Endothelial cell of umbilical vein (primary cell): ENCODE measurements at regions not wholly inside any gene's neighbourhood (a gene's known extent, or its start where the extent isn't known, plus 50 kb on each side); places are given as distances from the start of the nearest gene placed in this dataset.
"Not testable (repeated sequence)": the region's sequence is repeated elsewhere in the genome, so short reads cannot be mapped to it uniquely, and the experiment has no call there.

ENCODE experiments used
- CTCF ChIP-seq, 2 donors: IDR thresholded peaks; 1 replicate in 1 of 2; 2 replicates in 1 of 2; pipeline ENCODE4 v1.5.1; 2011; ENCODE audit warnings: low read length in 2 of 2, mild to moderate bottlenecking in 2 of 2, moderate library complexity in 2 of 2, control low read depth in 1 of 2, inconsistent platforms in 1 of 2, low read depth in 1 of 2; ENCODE audit not compliant: insufficient read depth in 1 of 2; ENCODE audit errors: extremely low read depth in 1 of 2
- FOS ChIP-seq: IDR thresholded peaks from 2 replicates; pipeline ENCODE4 v1.6.1; 2011; ENCODE audit warnings: mild to moderate bottlenecking, low read length, moderate library complexity, borderline replicate concordance; ENCODE audit not compliant: insufficient read depth
- MAX ChIP-seq: IDR thresholded peaks from 2 replicates; pipeline ENCODE4 v1.6.1; 2011; ENCODE audit not compliant: insufficient read depth, insufficient read length
- POLR2A ChIP-seq: IDR thresholded peaks from 2 replicates; pipeline ENCODE4 v1.6.1; 2012; ENCODE audit warnings: low read depth, mild to moderate bottlenecking, control low read depth, low read length
- POLR2AphosphoS5 ChIP-seq: IDR thresholded peaks from 2 replicates; pipeline ENCODE4 v1.6.1; 2012; ENCODE audit warnings: low read depth, mild to moderate bottlenecking, control low read depth, low read length, moderate library complexity; ENCODE audit not compliant: insufficient read depth

- TF ChIP-seq FOS; POLR2A; CTCF (IDR thresholded peaks at IDR 0.05; ENCODE audit: extremely low read depth in 1 of 2, insufficient read depth in 1 of 2, low read depth in 1 of 2, low read length in 2 of 2); POLR2AphosphoS5; MAX: not testable (repeated sequence)
Measured at GRCh38 chr2:187637392-187637740, 83.1 kb upstream of the TFPI start.
